ENCODE measurements at regions not wholly inside any gene's neighbourhood (a gene's known extent, or its start where the extent isn't known, plus 50 kb on each side); places are given as distances from the start of the nearest gene placed in this dataset.

DNA sequence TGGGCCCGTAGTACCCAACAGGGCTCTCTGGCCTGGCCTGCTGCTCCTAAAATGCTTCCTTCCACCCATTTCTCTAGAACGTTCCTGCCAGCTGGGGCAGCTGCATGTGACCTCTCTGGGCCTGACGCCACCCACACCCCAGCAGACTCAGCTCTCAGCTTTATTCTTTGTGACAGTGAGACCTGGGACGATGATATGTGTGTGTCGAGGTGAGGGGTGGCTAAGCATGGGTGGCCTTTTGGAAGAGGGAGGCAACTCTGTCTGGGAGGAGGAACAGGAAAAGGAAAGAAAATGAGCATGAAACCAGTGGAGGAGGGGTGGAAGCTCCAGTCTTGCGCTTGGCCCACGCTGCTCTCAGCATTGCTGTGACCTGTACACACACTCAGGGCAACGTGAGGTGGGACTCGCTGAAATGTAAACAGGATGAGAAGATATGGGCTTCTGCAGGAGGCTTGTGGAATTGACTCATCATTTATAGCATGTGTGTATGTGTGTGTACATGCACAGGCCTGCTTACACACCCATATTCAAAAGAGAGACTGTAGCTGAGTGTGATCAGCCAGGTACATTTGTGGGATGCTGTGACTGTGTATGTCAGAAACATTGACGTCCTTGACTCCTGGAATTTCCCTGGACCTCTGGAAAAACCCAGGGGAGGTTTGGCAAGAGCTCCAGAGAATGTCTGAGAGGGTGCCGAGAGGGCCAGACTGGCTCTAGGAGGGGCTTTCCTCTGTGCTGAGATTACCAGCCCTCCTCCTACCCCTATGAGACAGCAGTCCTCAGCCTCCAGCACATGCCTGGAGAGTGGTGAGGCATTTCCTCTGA, 137.9 kb downstream of the PJA1 start:
- Histone ChIP-seq H3K4me3 (replicated peaks; ENCODE audit: insufficient read depth, low read length) (no peak overlapping the region), H3K27ac (replicated peaks) (no peak overlapping the region), H3K27me3 (ENCODE audit: insufficient read depth, poor library complexity, severe bottlenecking) (no peaks in the 10 kb centered on the region)
- no peak for TF ChIP-seq GABPA (IDR thresholded peaks at IDR 0.05; ENCODE audit: low read depth)
- DNase-seq (ENCODE audit: low read depth in 1 of 2, low spot score in 1 of 2) = no peak

DNA sequence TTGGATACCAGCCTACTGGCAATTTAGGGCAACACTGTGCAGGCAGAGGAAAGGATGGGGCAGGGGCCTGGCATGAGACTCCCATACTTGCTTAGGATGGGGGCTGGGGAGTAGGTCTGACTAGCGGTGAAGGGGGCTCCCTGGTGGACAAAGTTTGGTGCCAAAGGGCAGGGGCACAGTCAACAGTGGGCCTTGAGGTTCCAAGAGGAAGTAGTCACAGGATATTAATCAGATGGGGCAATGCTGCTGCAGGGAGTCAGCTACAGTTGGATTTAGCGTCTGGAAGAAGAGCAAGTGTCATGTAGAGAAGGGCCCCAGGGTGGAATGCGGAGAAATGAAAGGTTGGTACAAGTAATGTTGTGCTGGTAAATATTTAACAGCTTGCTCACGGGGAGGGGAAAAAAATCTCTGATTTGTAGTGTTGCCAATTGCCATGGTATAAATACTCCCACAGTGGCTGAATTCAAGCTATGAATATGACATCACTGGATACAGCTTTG, 139.4 kb downstream of the PJA1 start:
- H3K27me3 ChIP-seq (ENCODE audit: insufficient read depth, poor library complexity, severe bottlenecking) = no peaks in the 10 kb centered on the region
- no peak overlapping the region for H3K27ac ChIP-seq (replicated peaks)
- no peak overlapping the region for H3K4me3 ChIP-seq (replicated peaks; ENCODE audit: insufficient read depth, low read length)
- no peak for DNase-seq (ENCODE audit: low read depth in 1 of 2, low spot score in 1 of 2)
- TF ChIP-seq SPI1 (IDR thresholded peaks at IDR 0.05; ENCODE audit: borderline replicate concordance, low read depth) (no peak), POLR2AphosphoS5 (IDR thresholded peaks at IDR 0.05; ENCODE audit: low read depth) (no peak), GABPA (IDR thresholded peaks at IDR 0.05; ENCODE audit: low read depth) (no peak)
- TF ChIP-seq, protein P1, sequence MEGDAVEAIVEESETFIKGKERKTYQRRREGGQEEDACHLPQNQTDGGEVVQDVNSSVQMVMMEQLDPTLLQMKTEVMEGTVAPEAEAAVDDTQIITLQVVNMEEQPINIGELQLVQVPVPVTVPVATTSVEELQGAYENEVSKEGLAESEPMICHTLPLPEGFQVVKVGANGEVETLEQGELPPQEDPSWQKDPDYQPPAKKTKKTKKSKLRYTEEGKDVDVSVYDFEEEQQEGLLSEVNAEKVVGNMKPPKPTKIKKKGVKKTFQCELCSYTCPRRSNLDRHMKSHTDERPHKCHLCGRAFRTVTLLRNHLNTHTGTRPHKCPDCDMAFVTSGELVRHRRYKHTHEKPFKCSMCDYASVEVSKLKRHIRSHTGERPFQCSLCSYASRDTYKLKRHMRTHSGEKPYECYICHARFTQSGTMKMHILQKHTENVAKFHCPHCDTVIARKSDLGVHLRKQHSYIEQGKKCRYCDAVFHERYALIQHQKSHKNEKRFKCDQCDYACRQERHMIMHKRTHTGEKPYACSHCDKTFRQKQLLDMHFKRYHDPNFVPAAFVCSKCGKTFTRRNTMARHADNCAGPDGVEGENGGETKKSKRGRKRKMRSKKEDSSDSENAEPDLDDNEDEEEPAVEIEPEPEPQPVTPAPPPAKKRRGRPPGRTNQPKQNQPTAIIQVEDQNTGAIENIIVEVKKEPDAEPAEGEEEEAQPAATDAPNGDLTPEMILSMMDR (IDR thresholded peaks at IDR 0.05; ENCODE audit: insufficient read depth, low read length) = no peak
- TF ChIP-seq, protein P2, sequence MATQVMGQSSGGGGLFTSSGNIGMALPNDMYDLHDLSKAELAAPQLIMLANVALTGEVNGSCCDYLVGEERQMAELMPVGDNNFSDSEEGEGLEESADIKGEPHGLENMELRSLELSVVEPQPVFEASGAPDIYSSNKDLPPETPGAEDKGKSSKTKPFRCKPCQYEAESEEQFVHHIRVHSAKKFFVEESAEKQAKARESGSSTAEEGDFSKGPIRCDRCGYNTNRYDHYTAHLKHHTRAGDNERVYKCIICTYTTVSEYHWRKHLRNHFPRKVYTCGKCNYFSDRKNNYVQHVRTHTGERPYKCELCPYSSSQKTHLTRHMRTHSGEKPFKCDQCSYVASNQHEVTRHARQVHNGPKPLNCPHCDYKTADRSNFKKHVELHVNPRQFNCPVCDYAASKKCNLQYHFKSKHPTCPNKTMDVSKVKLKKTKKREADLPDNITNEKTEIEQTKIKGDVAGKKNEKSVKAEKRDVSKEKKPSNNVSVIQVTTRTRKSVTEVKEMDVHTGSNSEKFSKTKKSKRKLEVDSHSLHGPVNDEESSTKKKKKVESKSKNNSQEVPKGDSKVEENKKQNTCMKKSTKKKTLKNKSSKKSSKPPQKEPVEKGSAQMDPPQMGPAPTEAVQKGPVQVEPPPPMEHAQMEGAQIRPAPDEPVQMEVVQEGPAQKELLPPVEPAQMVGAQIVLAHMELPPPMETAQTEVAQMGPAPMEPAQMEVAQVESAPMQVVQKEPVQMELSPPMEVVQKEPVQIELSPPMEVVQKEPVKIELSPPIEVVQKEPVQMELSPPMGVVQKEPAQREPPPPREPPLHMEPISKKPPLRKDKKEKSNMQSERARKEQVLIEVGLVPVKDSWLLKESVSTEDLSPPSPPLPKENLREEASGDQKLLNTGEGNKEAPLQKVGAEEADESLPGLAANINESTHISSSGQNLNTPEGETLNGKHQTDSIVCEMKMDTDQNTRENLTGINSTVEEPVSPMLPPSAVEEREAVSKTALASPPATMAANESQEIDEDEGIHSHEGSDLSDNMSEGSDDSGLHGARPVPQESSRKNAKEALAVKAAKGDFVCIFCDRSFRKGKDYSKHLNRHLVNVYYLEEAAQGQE (IDR thresholded peaks at IDR 0.05; ENCODE audit: insufficient replicate concordance, low read depth) = no peak

DNA sequence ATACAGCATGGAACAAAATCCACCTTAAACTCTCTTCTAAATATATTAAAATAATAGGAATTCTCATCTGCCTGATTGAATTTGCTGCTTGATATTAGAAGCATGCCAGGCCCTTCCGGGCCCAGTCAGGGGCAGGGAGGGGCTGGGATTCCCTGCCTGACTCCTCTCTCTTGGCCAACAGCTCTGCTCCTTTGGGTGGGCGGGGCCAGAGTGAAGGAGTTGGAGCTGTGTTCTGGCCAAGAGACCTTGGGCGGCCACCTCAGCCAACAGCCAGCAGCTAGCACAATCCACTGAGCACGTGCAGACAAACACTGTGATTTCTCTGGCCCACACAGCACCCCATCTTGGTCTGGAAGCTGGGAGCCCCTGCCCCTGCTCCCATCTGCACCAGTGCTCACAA, 140.3 kb downstream of the PJA1 start:
- Histone ChIP-seq H3K27ac (replicated peaks) (no peak overlapping the region), H3K27me3 (ENCODE audit: insufficient read depth, poor library complexity, severe bottlenecking) (no peaks in the 10 kb centered on the region), H3K4me3 (replicated peaks; ENCODE audit: insufficient read depth, low read length) (no peak overlapping the region)
- TF ChIP-seq GABPA (IDR thresholded peaks at IDR 0.05; ENCODE audit: low read depth) (no peak), SPI1 (IDR thresholded peaks at IDR 0.05; ENCODE audit: borderline replicate concordance, low read depth) (no peak), POLR2AphosphoS5 (IDR thresholded peaks at IDR 0.05; ENCODE audit: low read depth) (no peak)
- TF ChIP-seq, protein P1 (IDR thresholded peaks at IDR 0.05; ENCODE audit: insufficient read depth, low read length) = no peak
- TF ChIP-seq, protein P2 (IDR thresholded peaks at IDR 0.05; ENCODE audit: insufficient replicate concordance, low read depth) = no peak
- no peak for DNase-seq (ENCODE audit: low read depth in 1 of 2, low spot score in 1 of 2)

DNA sequence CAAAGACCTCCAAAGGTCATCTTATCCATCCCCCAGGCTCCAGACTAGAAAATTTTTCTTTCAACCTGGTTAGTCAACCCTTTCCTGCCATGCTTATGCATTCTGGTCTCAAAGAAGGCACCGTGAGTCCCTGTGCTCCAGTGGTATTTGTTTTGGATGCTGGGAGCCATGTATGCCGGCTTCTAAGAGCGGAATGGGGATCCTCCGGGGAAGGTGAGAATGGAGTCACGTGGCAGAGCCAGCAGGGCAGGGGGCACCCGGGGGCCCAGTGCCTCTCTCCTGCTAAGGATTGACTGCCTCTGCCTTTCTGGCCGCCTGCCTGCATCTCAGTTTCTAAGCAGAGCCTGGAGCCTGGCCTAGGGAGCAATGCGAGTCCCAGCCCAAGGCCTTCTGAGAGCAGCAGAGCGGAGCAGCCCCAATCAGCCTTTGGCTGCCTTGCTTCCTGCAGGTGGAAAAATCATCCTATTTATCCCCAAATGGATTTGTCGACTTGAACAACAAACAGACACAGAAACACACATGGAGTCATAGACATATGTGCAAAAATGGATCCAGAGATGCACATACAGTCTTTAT, 141.0 kb downstream of the PJA1 start:
- TF ChIP-seq GABPA (IDR thresholded peaks at IDR 0.05; ENCODE audit: low read depth) (no peak), SPI1 (IDR thresholded peaks at IDR 0.05; ENCODE audit: borderline replicate concordance, low read depth) (no peak), POLR2AphosphoS5 (IDR thresholded peaks at IDR 0.05; ENCODE audit: low read depth) (no peak)
- TF ChIP-seq, protein P1 (IDR thresholded peaks at IDR 0.05; ENCODE audit: insufficient read depth, low read length) = no peak
- TF ChIP-seq, protein P2 (IDR thresholded peaks at IDR 0.05; ENCODE audit: insufficient replicate concordance, low read depth) = no peak
- no peaks in the 10 kb centered on the region for H3K27me3 ChIP-seq (ENCODE audit: insufficient read depth, poor library complexity, severe bottlenecking)
- no peak overlapping the region for H3K27ac ChIP-seq (replicated peaks)
- H3K4me3 ChIP-seq (replicated peaks; ENCODE audit: insufficient read depth, low read length) = no peak overlapping the region
- DNase-seq (ENCODE audit: low read depth in 1 of 2, low spot score in 1 of 2) = no peak

Measured in HL-60 (cell line).